ENCODE measurements at regions not wholly inside any gene's neighbourhood (a gene's known extent, or its start where the extent isn't known, plus 50 kb on each side); places are given as distances from the start of the nearest gene placed in this dataset.
"Not testable (repeated sequence)": the region's sequence is repeated elsewhere in the genome, so short reads cannot be mapped to it uniquely, and the experiment has no call there.

DNA sequence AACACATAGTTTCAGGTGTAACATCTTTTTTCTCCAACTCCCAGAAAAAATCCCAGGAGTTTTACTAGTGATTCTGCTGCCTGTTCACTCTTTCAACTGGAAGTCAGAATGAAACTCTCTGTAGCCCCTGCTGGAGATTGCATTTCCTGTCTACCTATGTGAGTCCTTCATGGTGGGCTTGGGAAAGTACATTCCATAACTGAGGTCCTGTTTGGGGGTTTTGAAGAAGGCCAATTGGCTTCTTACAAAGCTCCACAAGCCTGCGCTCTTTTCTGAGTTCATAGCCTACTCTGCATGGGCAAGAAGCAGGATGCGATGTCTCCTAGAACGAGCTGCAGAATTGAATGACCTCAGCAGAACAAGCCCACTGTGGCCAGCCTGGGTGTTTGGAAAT is 86.7 kb downstream of the LYZL2 start:
- no peak overlapping the region for H3K27ac Mint-ChIP-seq
- no peak for DNase-seq
- H3K9me3 Mint-ChIP-seq: peaks cover 8% of the 10 kb centered on the region
- H3K4me1 Mint-ChIP-seq: peaks cover 23% of the 10 kb centered on the region
- peaks cover 3% of the 10 kb centered on the region for H3K27me3 Mint-ChIP-seq (ENCODE audit: low read depth, poor library complexity)
- TF ChIP-seq, protein P1, sequence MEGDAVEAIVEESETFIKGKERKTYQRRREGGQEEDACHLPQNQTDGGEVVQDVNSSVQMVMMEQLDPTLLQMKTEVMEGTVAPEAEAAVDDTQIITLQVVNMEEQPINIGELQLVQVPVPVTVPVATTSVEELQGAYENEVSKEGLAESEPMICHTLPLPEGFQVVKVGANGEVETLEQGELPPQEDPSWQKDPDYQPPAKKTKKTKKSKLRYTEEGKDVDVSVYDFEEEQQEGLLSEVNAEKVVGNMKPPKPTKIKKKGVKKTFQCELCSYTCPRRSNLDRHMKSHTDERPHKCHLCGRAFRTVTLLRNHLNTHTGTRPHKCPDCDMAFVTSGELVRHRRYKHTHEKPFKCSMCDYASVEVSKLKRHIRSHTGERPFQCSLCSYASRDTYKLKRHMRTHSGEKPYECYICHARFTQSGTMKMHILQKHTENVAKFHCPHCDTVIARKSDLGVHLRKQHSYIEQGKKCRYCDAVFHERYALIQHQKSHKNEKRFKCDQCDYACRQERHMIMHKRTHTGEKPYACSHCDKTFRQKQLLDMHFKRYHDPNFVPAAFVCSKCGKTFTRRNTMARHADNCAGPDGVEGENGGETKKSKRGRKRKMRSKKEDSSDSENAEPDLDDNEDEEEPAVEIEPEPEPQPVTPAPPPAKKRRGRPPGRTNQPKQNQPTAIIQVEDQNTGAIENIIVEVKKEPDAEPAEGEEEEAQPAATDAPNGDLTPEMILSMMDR (IDR thresholded peaks at IDR 0.05): no peak
- no peak overlapping the region for H3K4me3 Mint-ChIP-seq
- no peaks in the 10 kb centered on the region for H3K36me3 Mint-ChIP-seq (ENCODE audit: low read depth)

GRCh38 chr10:30542001-30542894 is 87.3 kb downstream of the LYZL2 start:
- Mint-ChIP-seq H3K4me3 (no peak overlapping the region), H3K4me1 (peaks cover 23% of the 10 kb centered on the region)
- TF ChIP-seq, protein P1 (IDR thresholded peaks at IDR 0.05): no peak

GRCh38 chr10:30540276-30540675 is 89.3 kb downstream of the LYZL2 start:
- Mint-ChIP-seq H3K36me3 (ENCODE audit: low read depth) (no peaks in the 10 kb centered on the region), H3K4me3 (no peak overlapping the region), H3K9me3 (peaks cover 8% of the 10 kb centered on the region), H3K27me3 (ENCODE audit: low read depth, poor library complexity) (peaks cover 3% of the 10 kb centered on the region), H3K4me1 (peaks cover 35% of the 10 kb centered on the region), H3K27ac (no peak overlapping the region)
- DNase-seq: no peak
- TF ChIP-seq, protein P1 (IDR thresholded peaks at IDR 0.05): no peak

More at GRCh38 chr10:30542001-30542894, 87.3 kb downstream of the LYZL2 start:
- no peak for DNase-seq
- peaks cover 8% of the 10 kb centered on the region for H3K9me3 Mint-ChIP-seq
- peak overlapping the region; percentile 28 for H3K27ac Mint-ChIP-seq
- H3K36me3 Mint-ChIP-seq (ENCODE audit: low read depth): no peaks in the 10 kb centered on the region
- H3K27me3 Mint-ChIP-seq (ENCODE audit: low read depth, poor library complexity): peaks cover 3% of the 10 kb centered on the region

DNA sequence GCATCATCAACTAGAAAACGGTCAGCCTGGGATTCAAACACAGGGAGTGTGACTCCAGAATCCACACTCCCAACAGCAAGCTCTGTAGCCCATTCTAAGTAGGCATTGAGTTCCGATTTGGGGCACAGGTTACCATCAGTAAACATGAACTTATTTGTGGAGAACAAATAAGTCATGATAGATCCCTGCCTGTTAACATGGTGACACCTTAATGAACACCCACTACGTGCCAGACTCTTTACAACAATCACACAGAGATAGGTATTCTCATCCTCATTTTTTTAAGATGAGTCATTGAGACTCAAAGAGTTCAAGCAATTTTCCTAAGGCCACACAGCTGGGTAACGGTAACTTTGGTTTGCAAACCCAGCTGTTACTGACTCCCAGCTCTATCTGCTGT is 91.5 kb downstream of the LYZL2 start:
- TF ChIP-seq, protein P1 (IDR thresholded peaks at IDR 0.05): no peak
- H3K9me3 Mint-ChIP-seq: peaks cover 8% of the 10 kb centered on the region
- H3K36me3 Mint-ChIP-seq (ENCODE audit: low read depth): no peaks in the 10 kb centered on the region
- peaks cover 9% of the 10 kb centered on the region for H3K27me3 Mint-ChIP-seq (ENCODE audit: low read depth, poor library complexity)
- H3K27ac Mint-ChIP-seq: no peak overlapping the region
- H3K4me1 Mint-ChIP-seq: peaks cover 40% of the 10 kb centered on the region
- no peak overlapping the region for H3K4me3 Mint-ChIP-seq
- no peak for DNase-seq

DNA sequence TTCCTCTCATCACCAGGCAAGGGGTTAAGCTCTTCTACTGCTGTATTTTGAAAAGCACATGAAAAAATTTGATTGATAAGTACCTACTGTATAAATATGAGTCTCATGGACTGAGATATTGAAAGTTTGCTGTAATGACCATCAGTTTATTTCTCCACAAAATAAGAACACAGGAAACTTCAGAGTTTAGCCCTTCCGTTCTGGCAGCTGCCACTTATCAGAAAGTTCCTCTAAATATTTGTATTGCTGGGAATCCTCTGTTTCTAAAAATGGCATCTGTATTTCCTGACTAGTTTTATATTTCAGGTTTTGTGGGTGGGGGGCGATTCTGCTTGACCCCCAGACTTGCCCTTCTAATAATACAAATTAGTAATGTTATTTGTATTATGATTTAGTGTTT is 92.0 kb downstream of the LYZL2 start:
- no peak for DNase-seq
- peaks cover 8% of the 10 kb centered on the region for H3K9me3 Mint-ChIP-seq
- H3K27ac Mint-ChIP-seq: no peak overlapping the region
- H3K36me3 Mint-ChIP-seq (ENCODE audit: low read depth): no peaks in the 10 kb centered on the region
- peaks cover 9% of the 10 kb centered on the region for H3K27me3 Mint-ChIP-seq (ENCODE audit: low read depth, poor library complexity)
- peaks cover 35% of the 10 kb centered on the region for H3K4me1 Mint-ChIP-seq
- TF ChIP-seq, protein P1 (IDR thresholded peaks at IDR 0.05): no peak
- H3K4me3 Mint-ChIP-seq: no peak overlapping the region

- H3K27me3 Mint-ChIP-seq (ENCODE audit: low read depth, poor library complexity); H3K9me3 Mint-ChIP-seq; DNase-seq; H3K27ac Mint-ChIP-seq; H3K4me3 Mint-ChIP-seq; H3K36me3 Mint-ChIP-seq (ENCODE audit: low read depth): not testable (repeated sequence)
- H3K4me1 Mint-ChIP-seq: peaks cover 31% of the 10 kb centered on the region
Measured at GRCh38 chr10:30537158-30537557, 92.4 kb downstream of the LYZL2 start.
